Mesothelial cell of epicardium (in vitro differentiated cells): ENCODE measurements at regions not wholly inside any gene's neighbourhood (a gene's known extent, or its start where the extent isn't known, plus 50 kb on each side); places are given as distances from the start of the nearest gene placed in this dataset.
"Not testable (repeated sequence)": the region's sequence is repeated elsewhere in the genome, so short reads cannot be mapped to it uniquely, and the experiment has no call there.

Source experiments
- DNase-seq, 2 experiments: peaks; one replicate each; pipeline ENCODE4 v3.0.0; 2021; ENCODE audit warnings: low spot score in 2 of 2; ENCODE audit not compliant: unreplicated experiment in 2 of 2
- H3K27ac Mint-ChIP-seq: 2 replicates; pipeline ENCODE4 v1.8.0; 2021; ENCODE audit warnings: mixed read lengths
- H3K27me3 Mint-ChIP-seq: 2 replicates; pipeline ENCODE4 v1.8.0; 2021; ENCODE audit warnings: low read depth, mixed read lengths
- H3K36me3 Mint-ChIP-seq: 2 replicates; pipeline ENCODE4 v1.8.0; 2021; ENCODE audit warnings: mixed read lengths
- H3K4me1 Mint-ChIP-seq: 2 replicates; pipeline ENCODE4 v1.8.0; 2021; ENCODE audit warnings: mixed read lengths
- H3K4me3 Mint-ChIP-seq: 2 replicates; pipeline ENCODE4 v1.8.0; 2021; ENCODE audit warnings: mild to moderate bottlenecking, moderate library complexity, mixed read lengths
- H3K9me3 Mint-ChIP-seq: 2 replicates; pipeline ENCODE4 v1.8.0; 2021; ENCODE audit warnings: mixed read lengths
- CTCF ChIP-seq: fragments of 200-600 bp; sonication (generic); IDR thresholded peaks from one replicate; pipeline ENCODE4 v1.5.0; 2021; ENCODE audit warnings: antibody characterized with exemption; ENCODE audit not compliant: unreplicated experiment

GRCh38 chrX:147522981-147523380, 388.7 kb upstream of the FMR1 start:
- TF ChIP-seq CTCF = no peak
- Mint-ChIP-seq H3K4me3 (no peak overlapping the region), H3K4me1 (no peaks in the 10 kb centered on the region), H3K9me3 (peaks cover 50% of the 10 kb centered on the region), H3K27me3 (no peaks in the 10 kb centered on the region), H3K36me3 (no peaks in the 10 kb centered on the region), H3K27ac (no peak overlapping the region)
- DNase-seq = no peak

GRCh38 chrX:147533426-147533825, 378.3 kb upstream of the FMR1 start:
- Mint-ChIP-seq H3K4me3 (no peak overlapping the region), H3K4me1 (peaks cover 18% of the 10 kb centered on the region), H3K27ac (no peak overlapping the region), H3K36me3 (no peaks in the 10 kb centered on the region), H3K27me3 (peaks cover 2% of the 10 kb centered on the region), H3K9me3 (peaks cover 23% of the 10 kb centered on the region)
- no peak for TF ChIP-seq CTCF
- DNase-seq = no peak

- Mint-ChIP-seq H3K36me3 (no peaks in the 10 kb centered on the region), H3K9me3 (peaks cover 14% of the 10 kb centered on the region), H3K4me1 (peaks cover 18% of the 10 kb centered on the region), H3K4me3 (no peak overlapping the region), H3K27ac (no peak overlapping the region), H3K27me3 (no peaks in the 10 kb centered on the region)
- no peak for TF ChIP-seq CTCF
- DNase-seq = no peak
These were observed 374.5 kb upstream of the FMR1 start for GRCh38 chrX:147537172-147537571.

- H3K4me1 Mint-ChIP-seq, H3K4me3 Mint-ChIP-seq: not testable (repeated sequence)
These were observed 363.7 kb upstream of the FMR1 start for GRCh38 chrX:147548023-147548422.

GRCh38 chrX:147550217-147550616, 361.5 kb upstream of the FMR1 start:
- no peak for TF ChIP-seq CTCF
- Mint-ChIP-seq H3K9me3 (peaks cover 18% of the 10 kb centered on the region), H3K36me3 (no peaks in the 10 kb centered on the region), H3K4me1 (no peaks in the 10 kb centered on the region), H3K27ac (no peak overlapping the region), H3K27me3 (no peaks in the 10 kb centered on the region), H3K4me3 (no peak overlapping the region)
- DNase-seq = peak in 1 of 2 experiments; percentile 42

More at GRCh38 chrX:147548023-147548422, 363.7 kb upstream of the FMR1 start:
- not testable (repeated sequence) for DNase-seq, H3K27me3 Mint-ChIP-seq, H3K36me3 Mint-ChIP-seq, H3K27ac Mint-ChIP-seq
- H3K9me3 Mint-ChIP-seq = peaks cover 15% of the 10 kb centered on the region

- H3K27me3 Mint-ChIP-seq = no peaks in the 10 kb centered on the region
- peaks cover 35% of the 10 kb centered on the region for H3K9me3 Mint-ChIP-seq
- H3K4me3 Mint-ChIP-seq = no peak overlapping the region
- TF ChIP-seq CTCF = no peak
- H3K4me1 Mint-ChIP-seq = no peaks in the 10 kb centered on the region
- DNase-seq = no peak
- no peaks in the 10 kb centered on the region for H3K36me3 Mint-ChIP-seq
- H3K27ac Mint-ChIP-seq = no peak overlapping the region
These were observed 352.5 kb upstream of the FMR1 start for GRCh38 chrX:147559191-147559590.
